OCI-LY7 (cell line): ENCODE measurements at regions not wholly inside any gene's neighbourhood (a gene's known extent, or its start where the extent isn't known, plus 50 kb on each side); places are given as distances from the start of the nearest gene placed in this dataset.

ENCODE experiments used
- BruUV-seq: library from RNA; stranded (reverse); fragments of 400-500 nt; replicated peaks from 2 replicates; lab custom pipeline; 2021; lab: Mats Ljungman, UMichigan
- CTCF ChIA-PET: fragments of 300-600 bp; sonication (Branson Sonifier 250); formaldehyde crosslinking; loops from one replicate; lab custom pipeline; 2022; ENCODE audit warnings: antibody characterized with exemption; ENCODE audit not compliant: unreplicated experiment; lab: Charles Lee
- POLR2A ChIA-PET: fragments of 300-600 bp; sonication (Branson Sonifier 250); formaldehyde crosslinking; loops from one replicate; lab custom pipeline; 2022; ENCODE audit warnings: antibody characterized with exemption; lab: Charles Lee
- DNase-seq: peaks from one replicate; pipeline ENCODE4 v3.0.0-alpha.2; 2015; ENCODE audit warnings: low spot score
- H2AFZ ChIP-seq: fragments of 200-600 bp; sonication (generic), shearing (Covaris generic); 2 replicates; pipeline ENCODE4 v1.6.1; 2014; ENCODE audit warnings: mild to moderate bottlenecking, antibody characterized with exemption, low read length, moderate library complexity
- H3K27ac ChIP-seq: fragments of 200-600 bp; sonication (generic); 2 replicates; pipeline ENCODE4 v1.5.1; 2014; ENCODE audit warnings: mixed run types, low read depth, mild to moderate bottlenecking, moderate library complexity, low read length, inconsistent platforms; ENCODE audit not compliant: poor library complexity, severe bottlenecking
- H3K36me3 ChIP-seq: fragments of 200-600 bp; sonication (generic); 2 replicates; pipeline ENCODE4 v1.6.1; 2014; ENCODE audit warnings: mild to moderate bottlenecking, antibody characterized with exemption, low read length, moderate library complexity, mixed read lengths; ENCODE audit not compliant: insufficient read depth
- H3K4me1 ChIP-seq: fragments of 200-600 bp; sonication (generic); 2 replicates; pipeline ENCODE4 v1.5.1; 2014; ENCODE audit warnings: mild to moderate bottlenecking, low read length; ENCODE audit not compliant: insufficient read depth, poor library complexity, severe bottlenecking
- H3K4me2 ChIP-seq: fragments of 200-600 bp; sonication (generic); 2 replicates; pipeline ENCODE4 v1.6.1; 2014; ENCODE audit warnings: mild to moderate bottlenecking, low read length
- H3K4me3 ChIP-seq: fragments of 200-600 bp; sonication (generic); 2 replicates; pipeline ENCODE4 v1.5.1; 2014; ENCODE audit warnings: mild to moderate bottlenecking, low read depth, low read length; ENCODE audit not compliant: poor library complexity, severe bottlenecking
- H3K79me2 ChIP-seq: fragments of 200-600 bp; sonication (generic); 2 replicates; pipeline ENCODE4 v1.6.1; 2016; ENCODE audit warnings: low read depth, mild to moderate bottlenecking, low read length, moderate library complexity, mixed read lengths; ENCODE audit not compliant: insufficient read depth
- H3K9me2 ChIP-seq: fragments of 200-600 bp; sonication (generic); 2 replicates; pipeline ENCODE4 v1.6.1; 2016; ENCODE audit warnings: mild to moderate bottlenecking, low read length, mixed read lengths; ENCODE audit not compliant: insufficient read depth
- H3K9me3 ChIP-seq: fragments of 200-600 bp; sonication (generic); 2 replicates; pipeline ENCODE4 v1.6.1; 2014; ENCODE audit warnings: mild to moderate bottlenecking, mixed run types, low read length, mixed read lengths
- H4K20me1 ChIP-seq: fragments of 200-600 bp; sonication (generic); 2 replicates; pipeline ENCODE4 v1.6.1; 2014; ENCODE audit warnings: mild to moderate bottlenecking, antibody characterized with exemption, low read length, moderate library complexity, mixed read lengths; ENCODE audit not compliant: insufficient read depth
- CTCF ChIP-seq: fragments of 200-600 bp; sonication (generic); conservative IDR thresholded peaks from 2 replicates; pipeline ENCODE4 v1.5.1; 2014; ENCODE audit warnings: mild to moderate bottlenecking, antibody characterized with exemption, low read length, moderate library complexity, mixed read lengths
- EZH2phosphoT487 ChIP-seq: fragments of 200-600 bp; sonication (generic); IDR thresholded peaks from 2 replicates; pipeline ENCODE4 v1.6.1; 2018; ENCODE audit warnings: low read depth, borderline replicate concordance, mild to moderate bottlenecking, mixed run types, antibody characterized with exemption, low read length, moderate library complexity, mixed read lengths
- intact Hi-C: fragments of 100-400 bp; cut with micrococcal nuclease; formaldehyde crosslinking; loops from one replicate; pipeline ENCODE4 v1.10.0; 2022; ENCODE audit not compliant: unreplicated experiment

- Histone ChIP-seq H2AFZ (no peak overlapping the region), H3K4me2 (no peak overlapping the region), H3K79me2 (no peaks in the 10 kb centered on the region), H3K36me3 (no peaks in the 10 kb centered on the region), H3K4me3 (no peak overlapping the region), H3K4me1 (no peaks in the 10 kb centered on the region), H4K20me1 (no peaks in the 10 kb centered on the region), H3K9me2 (no peaks in the 10 kb centered on the region), H3K27ac (no peak overlapping the region), H3K9me3 (no peaks in the 10 kb centered on the region)
- BruUV-seq: no TSS peak
- ChIA-PET POLR2A (interaction anchor here (0.6 kb wide), 1 partner anchor 9 kb away, joined by 4 read pairs; no protein-coding TSS in a partner anchor), CTCF (no interaction called here)
- intact Hi-C loops: no loop called here
- TF ChIP-seq EZH2phosphoT487 (no peak), CTCF (no peak)
- no peak for DNase-seq
These were observed 105.8 kb upstream of the PPP1R26 start for GRCh38 chr9:135373820-135374219.

GRCh38 chr9:135374591-135374990 lies 105.0 kb upstream of the PPP1R26 start:
- DNase-seq: no peak
- Histone ChIP-seq H4K20me1 (no peaks in the 10 kb centered on the region), H3K9me3 (no peaks in the 10 kb centered on the region), H3K36me3 (no peaks in the 10 kb centered on the region), H3K27ac (no peak overlapping the region), H2AFZ (no peak overlapping the region), H3K4me3 (no peak overlapping the region), H3K79me2 (no peaks in the 10 kb centered on the region), H3K4me1 (no peaks in the 10 kb centered on the region), H3K4me2 (no peak overlapping the region), H3K9me2 (no peaks in the 10 kb centered on the region)
- POLR2A ChIA-PET: interaction anchor here (0.6 kb wide), 1 partner anchor 10 kb away, joined by 4 read pairs; no protein-coding TSS in a partner anchor
- TF ChIP-seq CTCF: no peak
- TF ChIP-seq EZH2phosphoT487: no peak
- intact Hi-C loops: no loop called here
- BruUV-seq: no TSS peak
- CTCF ChIA-PET: no interaction called here

- POLR2A ChIA-PET: no interaction called here
- H3K4me3 ChIP-seq: no peak overlapping the region
- BruUV-seq: no TSS peak
These were observed 104.6 kb upstream of the PPP1R26 start for GRCh38 chr9:135375001-135375400.

More at GRCh38 chr9:135375001-135375400, 104.6 kb upstream of the PPP1R26 start:
- Histone ChIP-seq H3K79me2 (no peaks in the 10 kb centered on the region), H3K4me1 (no peaks in the 10 kb centered on the region), H3K4me2 (no peak overlapping the region), H3K9me3 (no peaks in the 10 kb centered on the region), H3K9me2 (no peaks in the 10 kb centered on the region), H3K36me3 (no peaks in the 10 kb centered on the region), H2AFZ (no peak overlapping the region), H3K27ac (no peak overlapping the region), H4K20me1 (no peaks in the 10 kb centered on the region)
- intact Hi-C loops: no loop called here
- TF ChIP-seq CTCF (no peak), EZH2phosphoT487 (no peak)
- CTCF ChIA-PET: interaction anchor here (0.5 kb wide), 1 partner anchor 213 kb away, joined by 12 read pairs; no protein-coding TSS in a partner anchor
- no peak for DNase-seq
